Endothelial cell of hepatic sinusoid (primary cell): ENCODE measurements at regions not wholly inside any gene's neighbourhood (a gene's known extent, or its start where the extent isn't known, plus 50 kb on each side); places are given as distances from the start of the nearest gene placed in this dataset.

Experiments used
- in situ Hi-C: cut with HindIII; loops from 2 replicates; pipeline ENCODE4 v1.10.0; 2017; ENCODE audit warnings: low sequenced_read_pairs

DNA sequence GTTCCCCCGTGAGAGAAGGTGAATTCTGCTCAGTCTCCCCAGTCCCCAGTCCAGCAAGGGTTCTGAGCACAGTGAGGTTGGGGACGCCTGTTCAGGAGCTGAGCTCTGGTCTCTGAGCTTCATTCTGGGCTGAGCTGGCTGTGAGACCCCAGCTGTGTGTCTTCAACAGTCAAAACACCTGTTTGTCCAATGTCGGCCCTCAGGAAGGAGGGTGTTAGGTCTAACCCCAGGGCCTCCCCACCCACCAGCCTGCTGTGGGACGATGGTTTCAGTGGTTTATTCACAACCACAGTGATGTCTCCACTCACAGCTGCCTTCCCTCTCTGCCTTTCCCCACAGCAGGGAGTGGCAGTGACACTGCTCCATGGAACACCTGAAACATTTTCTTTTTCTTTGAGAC, 1282.9 kb downstream of the TBC1D22A start:
- in situ Hi-C loops = no loop called here

DNA sequence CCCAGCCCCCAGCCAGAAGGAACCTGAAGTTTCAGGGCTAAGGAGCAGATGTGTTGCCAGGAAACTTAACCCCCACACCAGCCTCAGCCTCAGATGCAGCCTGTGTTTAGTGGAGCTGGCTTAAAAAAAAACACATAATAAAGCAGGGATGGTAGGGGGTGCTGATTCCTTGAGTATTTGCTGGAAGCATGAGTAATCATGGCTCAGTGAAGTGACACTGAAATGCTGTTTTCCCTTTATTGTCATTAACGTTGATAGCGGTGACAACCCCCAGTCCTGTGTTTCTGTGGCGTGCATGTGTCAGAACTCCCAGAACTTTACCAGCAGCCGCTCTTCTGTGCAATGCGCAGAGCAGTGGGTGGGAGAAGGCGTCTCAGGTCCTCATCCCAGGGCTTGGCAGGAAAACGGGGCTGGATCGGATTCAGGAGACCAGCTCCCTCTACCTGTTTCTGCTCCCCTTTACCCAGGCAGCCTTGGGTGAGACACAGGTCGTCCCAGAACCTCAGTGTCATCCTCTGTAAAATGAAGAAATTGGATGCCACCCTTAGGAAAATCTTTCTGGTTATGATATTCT, 1282.1 kb downstream of the TBC1D22A start:
- in situ Hi-C loops = no loop called here

- in situ Hi-C loops = no loop called here
Observed at GRCh38 chr22:48043581-48043980, 1281.1 kb downstream of the TBC1D22A start.

DNA sequence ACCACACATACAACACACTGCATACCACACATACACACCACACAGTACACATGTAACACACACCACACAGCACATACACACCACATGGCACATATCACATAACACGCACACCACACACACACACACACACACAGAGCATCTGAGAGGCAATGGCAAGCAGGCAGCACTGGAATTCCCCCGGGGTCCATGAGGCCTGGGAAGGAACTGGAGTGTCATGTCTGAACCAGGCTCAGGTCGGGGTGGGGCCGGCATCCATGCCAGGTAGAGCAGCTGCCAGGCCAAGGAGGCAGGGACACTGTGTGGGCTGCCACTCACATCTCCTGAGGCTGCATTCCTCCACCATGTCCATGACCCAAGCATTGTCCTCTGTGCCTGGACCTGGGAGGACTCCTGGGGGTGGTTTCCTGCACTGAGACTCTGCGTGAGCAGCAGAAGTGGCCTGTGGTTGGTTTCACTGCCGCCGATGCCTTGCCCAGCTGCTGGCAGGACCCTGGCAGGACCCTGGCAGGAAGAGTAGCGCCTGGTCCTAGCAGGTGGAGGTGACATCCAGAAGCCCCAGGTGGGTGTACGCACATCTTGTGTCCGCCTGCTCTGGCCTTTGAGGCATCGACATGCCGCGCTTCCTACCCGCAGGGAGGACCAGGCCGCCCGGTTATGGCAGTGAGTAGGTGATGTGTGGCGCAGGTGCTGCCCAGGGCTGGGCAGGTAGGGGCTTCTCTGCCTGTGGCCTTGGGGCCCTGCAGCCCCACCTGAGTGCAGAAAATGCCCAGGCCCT, 1280.4 kb downstream of the TBC1D22A start:
- in situ Hi-C loops = no loop called here

- in situ Hi-C loops = no loop called here
Observed at GRCh38 chr22:48039326-48039725, 1276.9 kb downstream of the TBC1D22A start.

DNA sequence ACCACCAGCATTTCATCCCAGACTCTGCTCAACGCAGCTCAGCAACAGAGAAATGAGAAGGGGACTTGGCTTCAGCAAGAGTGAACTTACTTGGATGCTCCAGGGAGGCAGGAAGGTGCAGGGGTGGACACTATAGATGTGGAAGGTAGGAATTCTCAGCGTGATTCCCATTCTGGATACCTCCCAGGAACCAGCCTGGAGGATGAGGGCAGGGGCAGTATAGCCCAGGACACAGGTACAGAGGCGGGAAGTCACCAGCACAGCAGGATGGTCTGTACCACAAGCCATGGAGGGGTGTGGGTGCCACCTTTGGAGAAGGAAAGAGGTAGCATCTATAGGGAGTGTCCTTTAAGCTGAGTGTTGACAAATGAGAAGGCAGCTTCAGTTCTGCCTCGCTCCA, 1275.2 kb downstream of the TBC1D22A start:
- in situ Hi-C loops = no loop called here

DNA sequence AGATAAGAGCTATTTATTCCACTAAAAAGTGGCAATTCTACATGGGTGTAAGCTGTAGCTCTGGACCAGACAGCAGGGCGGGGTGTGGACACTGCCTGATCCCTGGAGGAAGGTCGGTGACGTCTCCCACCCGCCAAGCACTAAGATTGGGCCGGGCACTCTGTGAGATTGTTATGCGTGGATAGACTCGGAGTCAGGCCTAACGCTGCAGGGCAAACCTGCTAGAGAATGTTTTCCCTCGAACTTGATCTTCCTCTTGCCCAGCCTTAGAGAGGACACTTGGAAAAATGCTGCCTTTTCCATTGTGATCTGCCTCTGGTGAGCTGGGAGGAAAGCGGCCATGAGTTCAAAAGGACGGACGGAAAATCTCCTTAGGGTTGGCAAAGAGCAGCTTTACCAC, 1273.4 kb downstream of the TBC1D22A start:
- in situ Hi-C loops = no loop called here

DNA sequence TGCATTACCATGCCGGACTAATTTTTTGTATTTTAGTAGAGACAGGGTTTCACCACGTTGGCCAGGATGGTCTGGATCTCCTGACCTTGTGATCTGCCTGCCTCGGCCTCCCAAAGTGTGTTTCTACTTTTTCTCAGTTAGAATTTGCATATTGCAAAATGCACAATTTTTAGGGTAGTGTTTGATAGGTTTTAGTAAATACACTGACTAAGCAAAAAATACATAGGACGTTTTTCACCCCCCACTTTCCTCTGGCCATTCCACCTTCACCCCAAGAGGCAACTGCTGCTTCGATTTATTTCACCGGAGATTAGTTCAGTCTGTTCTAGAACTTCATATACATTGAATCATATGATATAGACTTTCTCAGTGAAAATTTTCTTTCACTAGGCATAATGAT, 1269.1 kb downstream of the TBC1D22A start:
- in situ Hi-C loops = no loop called here

DNA sequence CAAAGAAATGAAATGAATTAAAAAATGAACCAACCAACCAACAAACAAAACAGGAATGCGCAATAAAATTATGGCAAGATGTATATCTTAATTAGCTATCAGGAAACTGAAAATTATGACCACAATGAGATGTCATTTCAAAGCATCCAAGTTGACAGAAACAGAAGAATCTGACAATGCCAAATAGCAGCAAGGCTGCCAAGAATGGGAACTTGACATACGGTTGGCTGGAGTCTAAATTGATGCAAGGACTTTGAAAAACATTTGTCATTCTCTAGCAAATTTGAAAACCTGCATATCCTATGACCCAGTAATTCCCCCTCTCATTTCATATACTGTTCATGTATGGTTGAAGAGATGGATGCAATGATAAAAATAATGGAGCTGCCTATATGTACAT, 1262.6 kb downstream of the TBC1D22A start:
- in situ Hi-C loops = no loop called here

DNA sequence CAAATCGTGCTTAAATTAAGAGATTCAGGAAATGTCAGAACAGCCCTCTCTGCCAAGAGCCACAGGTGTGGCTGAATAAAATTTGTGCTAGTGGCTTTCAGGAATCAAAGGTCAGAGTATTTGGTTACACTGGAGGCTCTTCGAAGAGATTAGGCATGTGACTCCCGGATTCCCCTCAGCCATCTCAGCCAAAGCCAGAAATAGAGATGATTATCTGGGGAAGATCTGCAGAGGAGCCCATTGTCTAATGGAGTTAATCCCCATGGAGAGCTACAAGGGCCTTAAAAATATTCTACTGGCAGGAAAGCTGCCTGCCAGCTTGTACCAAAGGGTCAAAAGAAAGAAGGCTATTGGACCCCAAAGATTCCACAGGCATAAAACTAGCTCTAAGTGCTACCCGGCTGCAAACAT, 1259.5 kb downstream of the TBC1D22A start:
- in situ Hi-C loops = no loop called here

DNA sequence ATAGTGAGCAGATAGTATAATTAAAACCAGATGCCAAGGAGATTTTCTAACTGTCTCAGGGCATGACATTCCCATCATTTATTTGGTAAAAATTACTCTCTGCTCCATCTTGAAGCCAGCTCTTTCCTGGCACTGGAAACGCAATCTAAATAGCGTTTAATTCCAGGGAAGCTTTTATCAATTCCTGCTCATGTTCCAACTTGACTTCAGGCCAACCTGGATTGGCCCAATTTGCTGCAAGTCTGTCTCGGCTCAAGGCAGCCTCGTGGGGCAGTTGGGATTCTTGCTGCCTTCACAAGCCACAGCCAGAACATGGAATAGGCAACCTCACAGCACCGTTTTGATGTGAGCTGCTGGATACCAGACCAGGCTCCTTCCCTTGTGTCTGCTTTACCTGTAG, 1255.9 kb downstream of the TBC1D22A start:
- in situ Hi-C loops = no loop called here

DNA sequence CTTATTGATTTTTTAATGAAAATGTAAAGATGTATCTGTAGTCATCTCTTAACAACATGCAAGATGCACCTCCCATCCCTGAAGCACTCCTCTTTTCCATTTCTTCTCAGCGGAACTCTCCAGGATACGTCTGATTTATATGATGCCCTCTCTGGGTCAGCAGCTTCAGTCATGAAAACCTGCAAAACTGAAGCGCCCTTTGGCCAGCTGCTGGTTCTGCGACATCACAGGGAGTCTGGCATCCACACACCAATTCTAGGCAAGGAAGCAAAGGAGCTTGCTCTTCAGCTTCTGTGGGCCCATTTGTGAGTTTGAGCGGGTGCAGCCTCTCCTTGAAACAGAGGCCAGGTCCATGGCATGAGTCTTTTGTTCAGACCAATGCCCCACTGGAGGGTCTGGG, 1253.3 kb downstream of the TBC1D22A start:
- in situ Hi-C loops = no loop called here

- in situ Hi-C loops = no loop called here
Observed at GRCh38 chr22:48004936-48005335, 1242.5 kb downstream of the TBC1D22A start.

GRCh38 chr22:48004038-48004437, 1241.6 kb downstream of the TBC1D22A start:
- in situ Hi-C loops = no loop called here

DNA sequence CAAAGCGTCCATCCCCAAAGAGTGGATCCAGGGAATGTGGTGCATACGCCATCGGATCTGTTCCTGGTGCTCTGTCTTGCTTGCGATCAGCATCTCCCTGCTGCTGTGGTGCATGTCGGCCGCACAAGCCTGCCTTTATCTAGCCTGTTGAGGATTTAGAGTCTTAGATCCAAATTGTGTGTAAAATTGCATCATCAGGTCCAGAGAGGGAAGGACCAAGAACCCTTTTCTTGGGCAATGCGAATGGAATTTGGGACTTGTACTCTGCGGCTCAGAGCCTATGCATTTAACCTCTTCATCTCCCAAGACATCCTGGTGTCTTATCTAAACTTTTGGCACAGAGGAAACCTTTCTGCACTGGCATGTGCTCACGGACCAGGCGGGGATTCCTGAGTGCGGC, 1238.7 kb downstream of the TBC1D22A start:
- in situ Hi-C loops = no loop called here

- in situ Hi-C loops = no loop called here
Observed at GRCh38 chr22:47997612-47998011, 1235.2 kb downstream of the TBC1D22A start.

- in situ Hi-C loops = no loop called here
Observed at GRCh38 chr22:47997052-47997590, 1234.7 kb downstream of the TBC1D22A start.

GRCh38 chr22:47996446-47996857, 1234.0 kb downstream of the TBC1D22A start:
- in situ Hi-C loops = no loop called here

GRCh38 chr22:47995718-47996117, 1233.3 kb downstream of the TBC1D22A start:
- in situ Hi-C loops = no loop called here

DNA sequence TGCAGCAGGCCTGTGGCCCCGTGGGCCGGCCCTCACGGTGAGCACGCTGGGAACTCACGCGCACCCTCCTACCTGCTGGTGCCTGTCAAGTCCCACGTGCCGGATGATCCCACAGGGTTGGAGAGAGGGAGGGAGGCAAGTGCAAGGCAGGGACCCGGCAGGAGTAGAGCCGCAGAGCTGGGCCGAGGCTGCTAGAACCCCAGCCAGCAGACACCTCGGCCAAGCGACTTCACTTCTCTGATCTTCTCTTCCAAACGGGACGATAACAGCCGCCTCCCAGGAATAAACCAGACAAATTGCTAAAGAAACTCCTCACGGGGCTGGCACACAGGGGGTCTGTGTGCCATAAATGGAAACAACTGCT, 1232.8 kb downstream of the TBC1D22A start:
- in situ Hi-C loops = no loop called here

GRCh38 chr22:47994601-47995263, 1232.3 kb downstream of the TBC1D22A start:
- in situ Hi-C loops = no loop called here

GRCh38 chr22:47994045-47994444, 1231.6 kb downstream of the TBC1D22A start:
- in situ Hi-C loops = no loop called here
